Activated naive CD8-positive, alpha-beta T cell treated with anti-CD3 and anti-CD28 coated beads, Interleukin-2, amount 50 U/mL, for 24 hours (primary cell): ENCODE measurements at regions not wholly inside any gene's neighbourhood (a gene's known extent, or its start where the extent isn't known, plus 50 kb on each side); places are given as distances from the start of the nearest gene placed in this dataset.
A peak's percentile ranks its signal among the peaks of the same experiment; 100 is the strongest.

ENCODE experiments used
- ATAC-seq: fragments of 150-1000 bp; cut with Tn5 transposase; one replicate; pipeline ENCODE4 v1.10.0; 2021
- DNase-seq: peaks from one replicate; pipeline ENCODE4 v3.0.0; 2021
- H3K27ac Mint-ChIP-seq: one replicate; pipeline ENCODE4 v1.8.0; 2021; ENCODE audit warnings: mild to moderate bottlenecking, mixed read lengths
- H3K27me3 Mint-ChIP-seq: one replicate; pipeline ENCODE4 v1.8.0; 2021; ENCODE audit warnings: mixed read lengths
- H3K36me3 Mint-ChIP-seq: one replicate; pipeline ENCODE4 v1.8.0; 2021; ENCODE audit warnings: low read depth, mixed read lengths
- H3K4me1 Mint-ChIP-seq: one replicate; pipeline ENCODE4 v1.8.0; 2021; ENCODE audit warnings: mixed read lengths
- H3K4me3 Mint-ChIP-seq: one replicate; pipeline ENCODE4 v1.8.0; 2021; ENCODE audit warnings: mild to moderate bottlenecking, moderate library complexity, mixed read lengths
- H3K9me3 Mint-ChIP-seq: one replicate; pipeline ENCODE4 v1.8.0; 2021; ENCODE audit warnings: mixed read lengths

- Mint-ChIP-seq H3K36me3 (no peaks in the 10 kb centered on the region), H3K4me3 (no peak overlapping the region), H3K4me1 (peaks cover 33% of the 10 kb centered on the region), H3K27me3 (peaks cover 8% of the 10 kb centered on the region), H3K27ac (no peak overlapping the region), H3K9me3 (no peaks in the 10 kb centered on the region)
- ATAC-seq (no peak), DNase-seq (no peak)
Measured at GRCh38 chr2:37857575-37858399, 67.3 kb upstream of the RMDN2 start.

GRCh38 chr2:37858400-37858711 lies 66.7 kb upstream of the RMDN2 start:
- ATAC-seq (peak; percentile 11), DNase-seq (no peak)
- peaks cover 31% of the 10 kb centered on the region for H3K4me1 Mint-ChIP-seq
- no peak overlapping the region for H3K27ac Mint-ChIP-seq
- H3K4me3 Mint-ChIP-seq = no peak overlapping the region
- H3K9me3 Mint-ChIP-seq = no peaks in the 10 kb centered on the region
- H3K27me3 Mint-ChIP-seq = peaks cover 14% of the 10 kb centered on the region
- H3K36me3 Mint-ChIP-seq = no peaks in the 10 kb centered on the region

- H3K4me3 Mint-ChIP-seq = no peak overlapping the region
- H3K4me1 Mint-ChIP-seq = peaks cover 27% of the 10 kb centered on the region
- H3K27me3 Mint-ChIP-seq = peaks cover 18% of the 10 kb centered on the region
- no peaks in the 10 kb centered on the region for H3K9me3 Mint-ChIP-seq
- DNase-seq = no peak
- ATAC-seq = peak; percentile 67
- no peak overlapping the region for H3K27ac Mint-ChIP-seq
- no peaks in the 10 kb centered on the region for H3K36me3 Mint-ChIP-seq
Measured at GRCh38 chr2:37858725-37859267, 66.3 kb upstream of the RMDN2 start.

- Mint-ChIP-seq H3K4me3 (no peak overlapping the region), H3K27ac (no peak overlapping the region), H3K27me3 (peaks cover 23% of the 10 kb centered on the region), H3K36me3 (no peaks in the 10 kb centered on the region), H3K9me3 (no peaks in the 10 kb centered on the region), H3K4me1 (peaks cover 10% of the 10 kb centered on the region)
- DNase-seq (no peak), ATAC-seq (no peak)
Measured at GRCh38 chr2:37862620-37863019, 62.5 kb upstream of the RMDN2 start.

GRCh38 chr2:37864217-37864616 lies 60.9 kb upstream of the RMDN2 start:
- no peaks in the 10 kb centered on the region for H3K9me3 Mint-ChIP-seq

GRCh38 chr2:37865640-37866039 lies 59.4 kb upstream of the RMDN2 start:
- Mint-ChIP-seq H3K36me3 (no peaks in the 10 kb centered on the region), H3K27ac (no peak overlapping the region), H3K4me3 (no peak overlapping the region), H3K27me3 (peaks cover 23% of the 10 kb centered on the region), H3K9me3 (no peaks in the 10 kb centered on the region), H3K4me1 (peaks cover 6% of the 10 kb centered on the region)
- ATAC-seq (no peak), DNase-seq (no peak)

More at GRCh38 chr2:37864217-37864616, 60.9 kb upstream of the RMDN2 start:
- H3K36me3 Mint-ChIP-seq = no peaks in the 10 kb centered on the region
- no peak overlapping the region for H3K4me3 Mint-ChIP-seq
- peaks cover 5% of the 10 kb centered on the region for H3K4me1 Mint-ChIP-seq
- H3K27ac Mint-ChIP-seq = no peak overlapping the region
- DNase-seq = no peak
- H3K27me3 Mint-ChIP-seq = peaks cover 23% of the 10 kb centered on the region
- no peak for ATAC-seq

GRCh38 chr2:37866171-37866934 lies 58.7 kb upstream of the RMDN2 start:
- no peak overlapping the region for H3K4me3 Mint-ChIP-seq
- DNase-seq (no peak), ATAC-seq (no peak)
- H3K27me3 Mint-ChIP-seq = peaks cover 23% of the 10 kb centered on the region
- no peaks in the 10 kb centered on the region for H3K9me3 Mint-ChIP-seq
- H3K36me3 Mint-ChIP-seq = no peaks in the 10 kb centered on the region
- H3K4me1 Mint-ChIP-seq = peaks cover 13% of the 10 kb centered on the region
- H3K27ac Mint-ChIP-seq = no peak overlapping the region

GRCh38 chr2:37867166-37867565 lies 57.9 kb upstream of the RMDN2 start:
- H3K9me3 Mint-ChIP-seq = no peaks in the 10 kb centered on the region
- peaks cover 18% of the 10 kb centered on the region for H3K27me3 Mint-ChIP-seq
- no peak for ATAC-seq
- DNase-seq = no peak
- H3K4me3 Mint-ChIP-seq = no peak overlapping the region
- no peak overlapping the region for H3K27ac Mint-ChIP-seq
- no peaks in the 10 kb centered on the region for H3K36me3 Mint-ChIP-seq
- H3K4me1 Mint-ChIP-seq = peaks cover 22% of the 10 kb centered on the region

GRCh38 chr2:37868866-37869265 lies 56.2 kb upstream of the RMDN2 start:
- ATAC-seq (no peak), DNase-seq (no peak)
- H3K36me3 Mint-ChIP-seq = no peaks in the 10 kb centered on the region
- no peak overlapping the region for H3K27ac Mint-ChIP-seq
- peaks cover 7% of the 10 kb centered on the region for H3K27me3 Mint-ChIP-seq
- H3K4me1 Mint-ChIP-seq = peaks cover 36% of the 10 kb centered on the region
- H3K9me3 Mint-ChIP-seq = no peaks in the 10 kb centered on the region
- H3K4me3 Mint-ChIP-seq = no peak overlapping the region

GRCh38 chr2:37869304-37869703 lies 55.8 kb upstream of the RMDN2 start:
- no peak for DNase-seq
- Mint-ChIP-seq H3K27ac (no peak overlapping the region), H3K4me3 (no peak overlapping the region), H3K9me3 (no peaks in the 10 kb centered on the region), H3K4me1 (peaks cover 40% of the 10 kb centered on the region), H3K36me3 (no peaks in the 10 kb centered on the region), H3K27me3 (peaks cover 5% of the 10 kb centered on the region)
- no peak for ATAC-seq

GRCh38 chr2:37869771-37870170 lies 55.3 kb upstream of the RMDN2 start:
- DNase-seq = no peak
- peaks cover 45% of the 10 kb centered on the region for H3K4me1 Mint-ChIP-seq
- no peak overlapping the region for H3K4me3 Mint-ChIP-seq
- ATAC-seq = no peak
- no peaks in the 10 kb centered on the region for H3K9me3 Mint-ChIP-seq
- no peaks in the 10 kb centered on the region for H3K36me3 Mint-ChIP-seq
- H3K27me3 Mint-ChIP-seq = peaks cover 9% of the 10 kb centered on the region
- H3K27ac Mint-ChIP-seq = no peak overlapping the region

- Mint-ChIP-seq H3K4me3 (no peak overlapping the region), H3K9me3 (no peaks in the 10 kb centered on the region), H3K27me3 (peaks cover 5% of the 10 kb centered on the region), H3K4me1 (peaks cover 46% of the 10 kb centered on the region), H3K27ac (peak overlapping the region; percentile 99), H3K36me3 (no peaks in the 10 kb centered on the region)
- no peak for ATAC-seq
- DNase-seq = no peak
Measured at GRCh38 chr2:37870829-37871228, 54.3 kb upstream of the RMDN2 start.

GRCh38 chr2:37871456-37872191 lies 53.5 kb upstream of the RMDN2 start:
- ATAC-seq = peak; percentile 95
- Mint-ChIP-seq H3K36me3 (no peaks in the 10 kb centered on the region), H3K4me1 (peaks cover 47% of the 10 kb centered on the region), H3K27me3 (peaks cover 4% of the 10 kb centered on the region), H3K9me3 (no peaks in the 10 kb centered on the region), H3K27ac (peak overlapping the region; percentile 99), H3K4me3 (peak overlapping the region; percentile 65)
- DNase-seq = no peak

GRCh38 chr2:37872192-37872750 lies 52.8 kb upstream of the RMDN2 start:
- Mint-ChIP-seq H3K36me3 (no peaks in the 10 kb centered on the region), H3K4me3 (peak overlapping the region; percentile 65), H3K9me3 (no peaks in the 10 kb centered on the region), H3K4me1 (peaks cover 52% of the 10 kb centered on the region), H3K27ac (peak overlapping the region; percentile 99), H3K27me3 (peaks cover 4% of the 10 kb centered on the region)
- no peak for DNase-seq
- ATAC-seq = no peak
